ENCODE measurements at regions not wholly inside any gene's neighbourhood (a gene's known extent, or its start where the extent isn't known, plus 50 kb on each side); places are given as distances from the start of the nearest gene placed in this dataset.

DNA sequence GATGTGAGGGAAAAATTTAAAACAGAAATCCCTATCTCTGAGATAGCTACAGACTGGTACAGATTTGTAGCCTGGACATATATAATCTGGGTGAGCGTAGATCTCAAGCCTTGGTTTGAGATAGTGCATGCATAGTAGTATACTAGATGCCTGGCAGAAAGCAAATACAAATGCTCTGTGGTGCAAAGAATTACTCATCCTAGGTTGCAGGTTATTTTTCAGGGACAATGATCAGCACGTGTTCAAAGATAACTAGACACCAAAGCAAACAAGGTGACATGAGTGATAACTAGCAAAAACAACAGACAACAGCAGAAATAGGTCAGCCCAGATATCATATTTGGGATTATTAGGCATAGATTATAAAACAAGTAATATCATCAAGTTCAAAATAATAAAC lies 292.5 kb downstream of the HLX start:
- TF ChIP-seq NFRKB (IDR thresholded peaks at IDR 0.05) (no peak), FOXA1 (IDR thresholded peaks at IDR 0.05) (no peak), FOXM1 (IDR thresholded peaks at IDR 0.05; ENCODE audit: borderline replicate concordance) (no peak)

Measured in HEK293T (cell line).